ENCODE measurements at regions not wholly inside any gene's neighbourhood (a gene's known extent, or its start where the extent isn't known, plus 50 kb on each side); places are given as distances from the start of the nearest gene placed in this dataset.
"Not testable (repeated sequence)": the region's sequence is repeated elsewhere in the genome, so short reads cannot be mapped to it uniquely, and the experiment has no call there.

DNA sequence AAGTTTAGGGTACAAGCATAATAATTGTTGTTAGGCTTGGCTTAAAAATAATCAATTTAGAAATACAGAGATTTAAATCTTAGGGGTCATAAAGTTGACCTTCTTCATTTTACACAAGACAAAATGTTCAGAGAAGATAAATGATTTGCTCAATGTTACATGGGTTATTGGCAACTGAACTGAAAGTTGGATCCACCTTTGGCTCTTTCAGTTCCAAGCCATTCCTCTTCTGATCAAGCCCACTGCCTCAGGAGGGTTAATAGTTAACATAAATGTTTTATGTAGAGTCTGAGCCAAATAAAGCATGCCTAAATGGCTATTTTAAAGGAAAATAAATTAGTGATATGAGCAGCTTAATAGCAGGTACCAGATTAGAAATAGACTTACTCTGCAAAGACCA is 79.1 kb upstream of the RHOBTB1 start:
- no peak for DNase-seq (ENCODE audit: low read depth)

DNA sequence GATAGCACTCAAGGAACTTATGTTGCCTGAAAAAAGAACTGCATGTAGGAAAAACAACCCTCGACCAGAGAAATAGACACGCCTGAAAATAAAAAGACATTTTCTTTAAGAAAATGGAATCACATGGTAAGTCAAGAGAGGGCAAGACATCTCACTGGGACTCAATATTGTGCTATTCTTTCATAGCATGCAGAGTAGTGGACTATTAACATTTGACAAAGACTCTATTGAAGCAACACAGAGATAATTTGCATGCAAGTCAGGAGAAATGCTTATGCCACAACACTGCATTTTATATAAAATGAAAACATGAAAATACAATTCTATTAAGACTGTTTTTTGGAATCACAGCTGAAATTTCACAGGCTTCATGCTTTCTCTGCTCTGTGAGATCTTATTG is 77.9 kb upstream of the RHOBTB1 start:
- no peak for DNase-seq (ENCODE audit: low read depth)
- TF ChIP-seq, protein P1, sequence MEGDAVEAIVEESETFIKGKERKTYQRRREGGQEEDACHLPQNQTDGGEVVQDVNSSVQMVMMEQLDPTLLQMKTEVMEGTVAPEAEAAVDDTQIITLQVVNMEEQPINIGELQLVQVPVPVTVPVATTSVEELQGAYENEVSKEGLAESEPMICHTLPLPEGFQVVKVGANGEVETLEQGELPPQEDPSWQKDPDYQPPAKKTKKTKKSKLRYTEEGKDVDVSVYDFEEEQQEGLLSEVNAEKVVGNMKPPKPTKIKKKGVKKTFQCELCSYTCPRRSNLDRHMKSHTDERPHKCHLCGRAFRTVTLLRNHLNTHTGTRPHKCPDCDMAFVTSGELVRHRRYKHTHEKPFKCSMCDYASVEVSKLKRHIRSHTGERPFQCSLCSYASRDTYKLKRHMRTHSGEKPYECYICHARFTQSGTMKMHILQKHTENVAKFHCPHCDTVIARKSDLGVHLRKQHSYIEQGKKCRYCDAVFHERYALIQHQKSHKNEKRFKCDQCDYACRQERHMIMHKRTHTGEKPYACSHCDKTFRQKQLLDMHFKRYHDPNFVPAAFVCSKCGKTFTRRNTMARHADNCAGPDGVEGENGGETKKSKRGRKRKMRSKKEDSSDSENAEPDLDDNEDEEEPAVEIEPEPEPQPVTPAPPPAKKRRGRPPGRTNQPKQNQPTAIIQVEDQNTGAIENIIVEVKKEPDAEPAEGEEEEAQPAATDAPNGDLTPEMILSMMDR (IDR thresholded peaks at IDR 0.05; ENCODE audit: insufficient read depth, low read depth, low read length, missing control alignments) = no peak
- no peak overlapping the region for H3K4me3 ChIP-seq (ENCODE audit: low read depth, low read length)

More for the DNA sequence above, 79.1 kb upstream of the RHOBTB1 start:
- no peak overlapping the region for H3K4me3 ChIP-seq (ENCODE audit: low read depth, low read length)
- TF ChIP-seq, protein P1 (IDR thresholded peaks at IDR 0.05; ENCODE audit: insufficient read depth, low read depth, low read length, missing control alignments) = no peak

DNA sequence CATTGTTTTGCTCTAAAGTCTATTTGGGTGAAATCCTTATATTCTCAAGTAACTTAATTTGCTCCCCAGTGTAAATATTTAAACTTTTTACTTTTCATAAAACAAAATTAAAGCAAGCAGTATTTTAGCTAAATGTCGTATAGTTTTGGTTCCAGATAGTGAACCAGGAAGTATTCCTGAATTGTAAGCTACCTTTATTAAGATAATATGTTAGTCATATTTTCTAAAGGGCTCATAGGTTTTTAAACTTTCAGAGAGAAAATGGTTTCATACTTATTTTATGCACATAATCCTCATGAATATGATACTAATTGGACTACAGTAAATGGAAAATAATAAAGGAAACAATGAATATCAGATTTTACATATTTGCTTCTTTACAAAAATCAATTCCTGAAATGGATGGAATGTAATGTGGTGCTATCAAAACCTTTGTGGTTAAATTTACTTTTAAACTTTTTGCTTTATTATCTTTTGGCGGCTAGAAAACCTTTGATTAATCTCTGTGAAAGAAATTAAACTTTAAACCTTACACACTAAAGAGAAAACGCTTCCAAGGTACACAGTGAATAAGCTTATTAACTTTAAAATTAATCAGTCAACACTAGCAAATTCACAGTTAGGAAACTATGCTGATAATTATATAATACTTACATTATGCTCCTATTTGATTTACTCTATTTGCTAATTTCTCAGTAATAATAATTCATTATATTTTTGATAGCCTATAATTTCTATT is 76.6 kb upstream of the RHOBTB1 start:
- TF ChIP-seq, protein P1 (IDR thresholded peaks at IDR 0.05; ENCODE audit: insufficient read depth, low read depth, low read length, missing control alignments) = no peak
- DNase-seq (ENCODE audit: low read depth) = no peak
- no peak overlapping the region for H3K4me3 ChIP-seq (ENCODE audit: low read depth, low read length)

DNA sequence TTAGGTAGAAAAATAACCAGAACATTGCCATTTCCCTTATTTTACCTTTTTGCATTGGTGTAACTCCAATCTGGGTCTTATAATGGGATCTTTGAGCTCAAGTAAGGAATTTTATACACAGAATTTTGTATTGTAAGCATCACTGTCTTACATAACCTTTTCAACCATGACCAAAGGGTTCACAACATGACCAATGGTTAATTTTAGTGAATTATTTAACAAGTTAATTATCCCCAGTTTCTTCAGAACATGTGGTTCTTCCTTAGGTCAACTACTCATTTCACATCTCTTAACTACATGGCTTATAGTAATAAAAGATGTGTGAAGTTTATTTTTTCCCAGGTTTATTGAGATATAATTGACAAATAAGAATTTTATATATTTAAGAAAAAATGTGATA is 74.2 kb upstream of the RHOBTB1 start:
- no peak for DNase-seq (ENCODE audit: low read depth)
- no peak overlapping the region for H3K4me3 ChIP-seq (ENCODE audit: low read depth, low read length)
- TF ChIP-seq, protein P1 (IDR thresholded peaks at IDR 0.05; ENCODE audit: insufficient read depth, low read depth, low read length, missing control alignments) = no peak

DNA sequence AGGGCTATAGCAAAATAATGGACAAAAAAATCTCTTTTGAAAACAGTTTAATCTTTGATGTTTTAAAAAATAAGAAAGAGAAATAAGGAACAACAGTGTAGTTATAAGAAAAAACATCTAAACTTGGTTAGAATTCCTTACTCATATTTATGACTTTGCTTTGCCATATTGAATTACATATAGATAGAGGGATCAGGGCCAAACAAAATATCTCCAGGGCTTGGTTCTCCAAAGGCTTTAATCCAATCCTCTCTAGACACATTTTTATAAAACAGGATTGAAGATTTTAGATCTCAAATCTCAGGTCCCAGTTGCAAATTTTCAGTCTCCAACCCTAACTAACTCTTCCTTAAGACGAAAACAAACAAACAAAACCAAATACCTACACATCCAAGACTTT is 72.6 kb upstream of the RHOBTB1 start:
- H3K4me3 ChIP-seq (ENCODE audit: low read depth, low read length) = no peak overlapping the region
- TF ChIP-seq, protein P1 (IDR thresholded peaks at IDR 0.05; ENCODE audit: insufficient read depth, low read depth, low read length, missing control alignments) = no peak
- DNase-seq (ENCODE audit: low read depth) = no peak

DNA sequence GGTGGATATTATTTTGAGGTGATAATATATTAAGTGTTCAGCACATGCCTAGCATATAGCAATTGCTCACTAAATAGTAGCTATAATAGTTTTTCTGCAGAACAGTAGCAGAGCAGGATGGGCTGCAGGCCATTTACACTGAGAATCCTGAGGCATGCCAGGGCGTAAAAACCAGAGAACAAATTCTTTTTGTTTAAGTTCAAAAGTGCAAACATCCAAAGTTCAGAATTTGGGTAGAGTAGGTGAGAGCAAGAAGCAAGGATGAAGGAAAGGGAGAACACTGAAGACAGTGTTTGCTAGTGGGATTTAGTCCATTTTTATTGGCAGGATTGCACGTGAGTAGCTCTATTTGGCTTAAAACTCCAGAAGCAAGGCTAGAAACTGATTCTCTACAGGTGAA is 72.0 kb upstream of the RHOBTB1 start:
- TF ChIP-seq, protein P1 (IDR thresholded peaks at IDR 0.05; ENCODE audit: insufficient read depth, low read depth, low read length, missing control alignments) = no peak
- H3K4me3 ChIP-seq (ENCODE audit: low read depth, low read length) = no peak overlapping the region
- DNase-seq (ENCODE audit: low read depth) = no peak

DNA sequence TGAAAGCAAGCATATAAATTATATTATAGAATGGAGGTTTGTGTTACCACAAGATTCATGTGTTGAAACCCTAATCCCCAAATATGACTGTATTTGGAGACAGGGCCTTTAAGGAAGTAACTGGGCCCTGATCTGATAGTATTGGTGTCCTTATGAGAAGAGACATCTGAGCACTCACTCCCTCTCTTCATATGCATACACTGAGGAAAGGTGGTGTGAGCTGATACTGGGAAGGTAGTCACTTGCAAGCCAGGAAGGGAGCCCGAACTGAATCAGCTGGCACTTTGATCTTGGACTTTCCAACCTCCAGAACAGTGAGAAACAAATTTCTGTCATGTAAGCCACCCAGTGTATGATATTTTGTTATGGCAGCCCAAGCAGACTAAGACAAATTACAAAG is 66.9 kb upstream of the RHOBTB1 start:
- no peak for DNase-seq (ENCODE audit: low read depth)
- no peak overlapping the region for H3K4me3 ChIP-seq (ENCODE audit: low read depth, low read length)
- TF ChIP-seq, protein P1 (IDR thresholded peaks at IDR 0.05; ENCODE audit: insufficient read depth, low read depth, low read length, missing control alignments) = no peak

DNA sequence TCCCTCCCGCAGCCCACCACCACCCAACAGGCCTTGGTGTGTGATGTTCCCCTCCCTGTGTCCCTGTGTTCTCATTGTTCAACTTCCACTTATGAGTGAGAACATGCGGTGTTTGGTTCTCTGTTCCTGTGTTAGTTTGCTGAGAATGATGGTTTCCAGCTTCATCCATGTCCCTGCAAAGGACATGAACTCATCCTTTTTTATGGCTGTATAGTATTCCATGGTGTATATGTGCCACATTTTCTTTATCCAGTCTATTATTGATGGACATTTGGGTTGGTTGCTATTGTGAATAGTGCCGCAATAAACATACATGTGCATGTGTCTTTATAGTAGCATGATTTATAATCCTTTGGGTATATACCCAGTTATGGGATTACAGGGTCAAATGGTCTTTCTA is 59.1 kb upstream of the RHOBTB1 start:
- not testable (repeated sequence) for DNase-seq (ENCODE audit: low read depth)

More for the DNA sequence above, 59.1 kb upstream of the RHOBTB1 start:
- not testable (repeated sequence) for H3K4me3 ChIP-seq (ENCODE audit: low read depth, low read length)

Measured in GM12865 (cell line).